ENCODE measurements at regions not wholly inside any gene's neighbourhood (a gene's known extent, or its start where the extent isn't known, plus 50 kb on each side); places are given as distances from the start of the nearest gene placed in this dataset.

DNA sequence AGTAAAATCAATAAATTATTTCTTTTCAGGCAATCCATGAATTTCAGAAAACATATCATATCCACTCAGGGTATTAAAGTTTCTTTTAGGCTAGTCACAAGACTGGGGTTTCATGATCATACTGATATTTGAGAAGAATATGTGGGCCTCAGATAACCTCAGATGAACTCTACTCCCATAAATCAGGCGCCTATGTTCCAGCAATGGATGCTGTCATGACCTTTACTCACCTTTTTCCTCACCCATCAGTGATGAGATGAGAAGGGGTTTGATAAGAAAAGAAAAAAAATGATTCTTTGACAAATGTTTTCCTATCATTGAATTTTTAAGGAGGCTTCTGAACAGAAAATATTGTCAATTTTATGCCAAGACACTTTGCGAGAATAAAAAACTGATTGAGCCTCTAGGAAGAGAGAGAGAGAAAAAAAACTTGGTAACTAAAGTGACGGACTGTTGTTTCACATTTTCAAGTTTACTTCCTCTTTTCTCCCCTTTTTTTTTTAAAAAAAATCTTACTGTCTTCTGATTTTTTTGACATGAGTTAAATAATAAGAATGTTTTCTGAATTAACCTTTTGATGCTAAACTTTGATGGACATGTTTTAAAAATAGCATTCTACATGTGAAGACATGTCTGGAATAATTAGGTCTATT is 309.1 kb upstream of the MAP2 start:
- no peak for DNase-seq (ENCODE audit: low read depth in 1 of 2, low spot score in 2 of 2)
- H2AFZ ChIP-seq (ENCODE audit: low read length) = no peak overlapping the region
- H3K56ac ChIP-seq (replicated peaks; ENCODE audit: insufficient read length, low read depth, low read length) = no peak overlapping the region
- no peak overlapping the region for H3K14ac ChIP-seq (ENCODE audit: insufficient read length)
- H3K4ac ChIP-seq (replicated peaks; ENCODE audit: insufficient read length, low read depth, low read length) = no peak overlapping the region
- no peaks in the 10 kb centered on the region for H3K36me3 ChIP-seq (ENCODE audit: control insufficient read depth in 2 of 4, insufficient read depth in 4 of 4, low read length in 3 of 4)
- H2BK20ac ChIP-seq (ENCODE audit: low read length) = no peak overlapping the region
- H3K9me3 ChIP-seq (ENCODE audit: insufficient read depth in 2 of 2, low read depth in 1 of 2, low read length in 1 of 2) = no peaks in the 10 kb centered on the region
- no peak overlapping the region for H2BK15ac ChIP-seq (ENCODE audit: low read length)
- H2BK120ac ChIP-seq (replicated peaks; ENCODE audit: low read depth, low read length) = no peak overlapping the region
- ChIA-PET POLR2A (ENCODE audit: partially characterized antibody) (no interaction called here), CTCF (ENCODE audit: partially characterized antibody) (no interaction called here)
- no peak overlapping the region for H4K91ac ChIP-seq (replicated peaks; ENCODE audit: insufficient read length, low read length)
- no peaks in the 10 kb centered on the region for H3K79me2 ChIP-seq (ENCODE audit: control insufficient read depth in 1 of 2, insufficient read depth in 2 of 2, low read length in 2 of 2)
- H3K79me1 ChIP-seq (ENCODE audit: low read depth, low read length) = no peaks in the 10 kb centered on the region
- H3K4me2 ChIP-seq (ENCODE audit: insufficient read depth in 1 of 2, low read depth in 2 of 2, low read length in 2 of 2) = no peak overlapping the region
- no peak overlapping the region for H2BK5ac ChIP-seq (ENCODE audit: low read depth, low read length)
- H4K8ac ChIP-seq (ENCODE audit: extremely low read depth, insufficient read depth, low read length) = no peak overlapping the region
- no peak overlapping the region for H3K18ac ChIP-seq (ENCODE audit: extremely low read depth, low read length)
- H3K23me2 ChIP-seq (ENCODE audit: low read depth, low read length) = no peaks in the 10 kb centered on the region
- H3K9ac ChIP-seq (replicated peaks in 1 of 4; ENCODE audit: extremely low read depth in 1 of 4, low read depth in 3 of 4, low read length in 3 of 4) = no peak overlapping the region
- H2BK12ac ChIP-seq (ENCODE audit: low read depth, low read length) = no peak overlapping the region
- no peak for FAIRE-seq
- no peak overlapping the region for H2AK5ac ChIP-seq (ENCODE audit: low read depth, low read length)
- no peak overlapping the region for H4K5ac ChIP-seq (ENCODE audit: insufficient read length, low read depth, low read length)
- H3K4me1 ChIP-seq (replicated peaks in 1 of 4; ENCODE audit: control insufficient read depth in 3 of 4, insufficient read depth in 4 of 4, low read length in 3 of 4) = peaks cover 0 to 7% (median 2%) of the 10 kb centered on the region in 4 experiments; a peak in 5 of 7 replicates
- no peak overlapping the region for H3K4me3 ChIP-seq (ENCODE audit: extremely low read depth in 1 of 4, insufficient read depth in 2 of 4, low read depth in 3 of 4, low read length in 4 of 4)
- no peaks in the 10 kb centered on the region for H3K27me3 ChIP-seq (replicated peaks in 1 of 4; ENCODE audit: control insufficient read depth in 3 of 4, extremely low read depth in 1 of 4, insufficient read depth in 3 of 4, low read length in 3 of 4)
- H4K20me1 ChIP-seq (replicated peaks in 1 of 2; ENCODE audit: control insufficient read depth in 1 of 2, insufficient read depth in 2 of 2, low read length in 2 of 2) = no peaks in the 10 kb centered on the region
- no peak overlapping the region for H3K27ac ChIP-seq (ENCODE audit: low read depth, low read length)
- H3K23ac ChIP-seq (ENCODE audit: insufficient read length) = no peak overlapping the region
- 88% methylated on average over 2 of the region's 3 CpGs; no CpG with 5 or more reads in 1 of the 2 experiments for WGBS, 2 experiments (ENCODE audit: extremely low coverage in 1 of 2, insufficient coverage in 1 of 2, insufficient read length in 1 of 2, insufficient replicate concordance in 2 of 2, low coverage in 1 of 2, low lambda C conversion rate in 2 of 2, missing lambda C conversion rate in 1 of 2)
- no peak for TF ChIP-seq TAF7 (optimal IDR thresholded peaks at IDR 0.05; ENCODE audit: borderline replicate concordance, low read depth, low read length)
- TF ChIP-seq ATF3 (IDR thresholded peaks at IDR 0.05; ENCODE audit: insufficient read depth, low read depth, low read length) = no peak
- TF ChIP-seq RBBP5 (IDR thresholded peaks at IDR 0.05; ENCODE audit: borderline replicate concordance, low read depth, low read length) = no peak
- no peak for TF ChIP-seq EGR1 (IDR thresholded peaks at IDR 0.05; ENCODE audit: borderline replicate concordance, low read depth, low read length)
- TF ChIP-seq HDAC6 (IDR thresholded peaks at IDR 0.05; ENCODE audit: low read depth, low read length) = no peak
- no peak for TF ChIP-seq BACH1 (IDR thresholded peaks at IDR 0.05; ENCODE audit: low read length)
- TF ChIP-seq YY1 (IDR thresholded peaks at IDR 0.05; ENCODE audit: low read depth, low read length) = no peak
- TF ChIP-seq POLR2A (IDR thresholded peaks at IDR 0.05; ENCODE audit: control extremely low read depth in 1 of 2, low read depth in 2 of 2, low read length in 2 of 2) = no peak
- TF ChIP-seq, protein P1, sequence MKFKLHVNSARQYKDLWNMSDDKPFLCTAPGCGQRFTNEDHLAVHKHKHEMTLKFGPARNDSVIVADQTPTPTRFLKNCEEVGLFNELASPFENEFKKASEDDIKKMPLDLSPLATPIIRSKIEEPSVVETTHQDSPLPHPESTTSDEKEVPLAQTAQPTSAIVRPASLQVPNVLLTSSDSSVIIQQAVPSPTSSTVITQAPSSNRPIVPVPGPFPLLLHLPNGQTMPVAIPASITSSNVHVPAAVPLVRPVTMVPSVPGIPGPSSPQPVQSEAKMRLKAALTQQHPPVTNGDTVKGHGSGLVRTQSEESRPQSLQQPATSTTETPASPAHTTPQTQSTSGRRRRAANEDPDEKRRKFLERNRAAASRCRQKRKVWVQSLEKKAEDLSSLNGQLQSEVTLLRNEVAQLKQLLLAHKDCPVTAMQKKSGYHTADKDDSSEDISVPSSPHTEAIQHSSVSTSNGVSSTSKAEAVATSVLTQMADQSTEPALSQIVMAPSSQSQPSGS (IDR thresholded peaks at IDR 0.05; ENCODE audit: low read length) = no peak
- TF ChIP-seq FOSL1 (IDR thresholded peaks at IDR 0.05; ENCODE audit: insufficient read depth, low read depth, low read length) = no peak
- TF ChIP-seq PHF8 (conservative IDR thresholded peaks at IDR 0.05; ENCODE audit: low read depth, low read length) = no peak
- TF ChIP-seq RAD21 (IDR thresholded peaks at IDR 0.05 in 1 of 2, conservative IDR thresholded peaks at IDR 0.05 in 1 of 2; ENCODE audit: low read depth in 2 of 2, low read length in 2 of 2) = no peak
